Activated CD4-positive, CD25-positive, alpha-beta regulatory T cell treated with anti-CD3 and anti-CD28 coated beads, Interleukin-2, amount 50 U/mL, for 72 hours (primary cell): ENCODE measurements at regions not wholly inside any gene's neighbourhood (a gene's known extent, or its start where the extent isn't known, plus 50 kb on each side); places are given as distances from the start of the nearest gene placed in this dataset.

Experiments used
- DNase-seq: peaks from one replicate; pipeline ENCODE4 v3.0.0; 2021

DNA sequence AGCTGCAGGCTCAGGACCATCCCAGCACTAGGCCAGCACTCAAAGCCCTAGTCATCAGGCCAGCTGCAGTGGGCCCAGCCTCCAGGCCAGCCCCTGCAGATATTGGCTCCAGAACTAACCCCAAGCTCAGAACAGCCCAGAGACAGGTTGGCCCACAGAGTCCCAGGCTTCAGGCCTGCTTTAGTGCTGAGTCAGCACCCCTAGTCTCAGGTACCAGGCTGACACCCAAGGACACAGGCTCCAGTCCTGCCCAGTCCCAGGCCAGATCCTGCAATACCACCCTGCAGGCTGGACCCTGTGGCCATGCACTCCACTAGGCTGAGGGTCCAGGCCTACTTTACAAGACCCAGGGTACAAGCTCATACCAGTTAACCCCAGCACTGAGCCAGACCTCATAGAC is 234.4 kb upstream of the GPRIN3 start:
- DNase-seq, result no peak

DNA sequence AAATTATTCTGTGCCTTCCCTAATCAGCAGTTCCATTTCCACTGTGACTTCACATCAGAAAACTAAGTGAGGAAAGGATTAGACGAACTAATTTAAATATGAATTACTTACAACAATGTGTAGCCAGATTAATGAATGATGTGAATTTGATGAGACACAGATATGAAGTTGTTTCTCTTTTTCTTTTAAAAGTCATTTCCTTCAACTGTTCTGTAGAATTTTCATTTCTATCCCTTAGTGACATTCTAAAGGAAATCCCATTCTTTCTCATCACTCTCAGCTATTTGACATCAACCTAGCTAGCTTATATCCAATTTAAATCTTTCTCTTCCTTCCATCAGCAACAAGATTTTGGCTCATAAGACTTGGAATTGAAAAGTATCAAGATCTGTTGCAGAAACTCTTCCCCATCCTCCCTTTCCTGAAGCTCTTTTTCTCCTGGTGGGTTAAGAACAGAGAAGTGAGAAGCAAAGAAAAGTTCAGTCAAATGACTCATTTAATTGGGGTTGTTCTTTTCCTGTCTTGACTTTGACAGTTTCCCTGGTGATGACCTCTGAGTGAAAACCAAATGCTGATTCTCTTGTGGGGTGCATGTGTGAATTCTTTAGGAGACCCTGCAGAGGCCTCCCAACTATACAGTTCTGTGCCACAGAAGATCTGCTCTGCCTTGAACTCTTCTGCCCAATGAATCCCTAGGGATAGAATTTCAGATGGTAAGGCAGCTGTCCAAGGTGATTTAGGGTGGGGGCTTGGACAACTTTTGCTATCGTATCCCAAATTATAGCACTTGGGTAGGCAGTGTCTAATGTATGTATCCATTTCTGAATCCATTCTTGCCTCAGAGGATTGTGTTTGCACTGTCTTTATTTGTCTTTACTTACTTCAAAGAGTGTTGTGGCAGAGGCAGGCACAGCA is 232.5 kb upstream of the GPRIN3 start:
- DNase-seq, result no peak

DNA sequence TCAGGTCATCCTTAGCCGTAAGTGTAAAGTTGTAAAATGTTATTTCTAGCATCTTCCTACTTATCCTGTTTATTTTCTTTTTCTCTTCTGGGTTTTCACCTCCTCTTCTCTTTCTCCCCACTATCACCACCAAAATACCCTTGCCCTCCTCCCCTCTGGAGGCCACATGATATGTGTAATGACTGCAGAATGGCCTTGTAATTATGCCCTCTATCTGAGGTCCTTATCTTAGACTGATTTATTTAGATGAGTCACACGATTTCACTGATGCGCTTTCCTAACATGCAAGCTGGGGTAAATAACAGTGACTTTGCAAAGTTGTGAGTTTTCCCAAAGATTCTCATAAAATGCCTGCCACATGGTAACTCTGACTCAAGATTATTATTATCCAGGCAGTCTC is 231.8 kb upstream of the GPRIN3 start:
- DNase-seq, result no peak

DNA sequence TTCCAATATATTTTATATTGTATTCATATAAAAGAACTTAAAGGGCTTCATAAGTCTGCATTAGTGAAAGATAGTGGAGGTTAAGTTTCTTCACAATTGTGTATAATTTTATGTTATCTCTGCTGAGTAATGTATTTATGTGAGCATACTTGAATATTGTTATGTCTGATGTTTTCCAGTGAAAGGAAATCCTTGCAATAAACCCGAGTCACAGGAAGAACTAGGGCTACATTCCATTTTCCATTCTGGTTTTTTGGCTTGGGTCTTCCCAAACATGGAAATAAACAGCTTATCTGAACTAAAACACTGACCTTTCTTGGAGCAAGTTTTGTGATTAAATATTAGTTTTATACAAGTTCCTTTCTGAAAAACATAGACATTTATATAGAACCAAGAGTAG is 231.3 kb upstream of the GPRIN3 start:
- DNase-seq, result no peak

DNA sequence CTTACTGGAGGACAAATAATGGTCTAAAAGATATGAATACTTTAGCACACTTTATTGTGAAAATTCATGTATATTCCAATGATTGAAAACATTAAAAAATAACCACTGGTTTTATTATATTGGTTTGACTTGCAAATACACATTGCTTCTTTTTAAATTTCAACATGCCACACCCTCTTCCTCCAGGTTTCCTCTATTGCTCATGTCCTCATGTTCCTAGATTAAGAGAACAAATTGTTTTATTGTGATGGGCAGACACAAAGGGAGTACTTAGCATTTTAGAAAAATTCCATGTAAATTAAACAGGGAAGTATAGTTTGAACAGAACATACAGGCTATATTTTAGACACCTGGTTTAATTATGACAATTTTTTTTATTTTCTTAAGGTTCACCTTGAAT is 230.6 kb upstream of the GPRIN3 start:
- no peak for DNase-seq

DNA sequence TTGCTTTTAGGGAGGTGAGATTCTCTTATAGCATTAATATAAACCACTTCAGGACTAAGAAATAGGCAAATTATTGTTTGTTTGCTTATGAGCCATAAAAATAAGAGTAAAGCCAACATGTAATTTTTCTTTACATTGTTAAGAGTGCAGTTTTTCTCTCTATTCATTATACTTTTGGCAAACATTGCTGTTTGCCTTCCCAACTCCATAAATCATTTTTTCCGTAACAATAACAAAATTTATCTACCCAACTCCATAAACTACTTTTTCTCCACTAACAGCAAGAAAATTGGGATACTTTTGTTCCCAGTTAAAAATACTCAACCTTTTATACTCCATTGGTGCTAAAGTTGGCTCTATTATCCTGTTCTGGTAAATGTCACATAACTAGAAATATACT is 229.7 kb upstream of the GPRIN3 start:
- DNase-seq, result no peak

DNA sequence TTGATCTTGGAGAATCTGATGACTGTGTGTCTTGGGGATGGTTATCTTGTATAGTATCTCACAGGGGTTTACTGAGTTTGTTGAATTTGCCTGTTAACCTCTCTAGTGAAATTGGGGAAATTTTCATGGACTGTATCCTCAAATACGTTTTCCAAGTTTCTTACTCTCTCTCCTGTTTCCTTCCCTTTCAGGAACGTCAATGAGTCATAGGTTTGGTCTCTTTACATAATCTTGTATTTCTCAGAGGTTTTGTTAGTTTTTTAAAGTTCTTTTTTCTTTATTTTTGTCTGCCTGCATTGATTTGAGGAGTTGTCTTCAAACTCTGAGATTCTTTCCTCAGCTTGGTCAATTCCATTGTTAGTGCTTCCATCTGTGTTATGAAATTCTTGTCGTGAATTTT is 227.7 kb upstream of the GPRIN3 start:
- DNase-seq, result no peak

DNA sequence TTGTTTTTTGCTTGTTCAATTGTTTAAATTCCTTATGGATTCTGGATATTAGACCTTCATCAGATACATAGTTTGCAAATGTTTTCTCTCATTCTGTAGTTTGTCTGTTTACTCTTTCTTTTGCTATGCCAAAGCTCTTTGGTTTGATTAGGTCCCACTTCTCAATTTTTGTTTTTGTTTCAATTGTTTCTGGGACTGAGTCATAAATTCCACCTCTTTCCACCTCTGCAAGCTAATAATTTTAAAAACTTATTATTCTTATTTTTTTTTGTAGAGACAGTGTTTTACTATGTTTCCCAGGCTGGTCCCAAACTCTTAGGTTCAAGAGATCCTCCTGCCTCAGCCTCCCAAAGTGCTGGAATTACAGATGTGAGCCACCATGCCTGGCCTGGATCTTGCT is 226.8 kb upstream of the GPRIN3 start:
- no peak for DNase-seq

DNA sequence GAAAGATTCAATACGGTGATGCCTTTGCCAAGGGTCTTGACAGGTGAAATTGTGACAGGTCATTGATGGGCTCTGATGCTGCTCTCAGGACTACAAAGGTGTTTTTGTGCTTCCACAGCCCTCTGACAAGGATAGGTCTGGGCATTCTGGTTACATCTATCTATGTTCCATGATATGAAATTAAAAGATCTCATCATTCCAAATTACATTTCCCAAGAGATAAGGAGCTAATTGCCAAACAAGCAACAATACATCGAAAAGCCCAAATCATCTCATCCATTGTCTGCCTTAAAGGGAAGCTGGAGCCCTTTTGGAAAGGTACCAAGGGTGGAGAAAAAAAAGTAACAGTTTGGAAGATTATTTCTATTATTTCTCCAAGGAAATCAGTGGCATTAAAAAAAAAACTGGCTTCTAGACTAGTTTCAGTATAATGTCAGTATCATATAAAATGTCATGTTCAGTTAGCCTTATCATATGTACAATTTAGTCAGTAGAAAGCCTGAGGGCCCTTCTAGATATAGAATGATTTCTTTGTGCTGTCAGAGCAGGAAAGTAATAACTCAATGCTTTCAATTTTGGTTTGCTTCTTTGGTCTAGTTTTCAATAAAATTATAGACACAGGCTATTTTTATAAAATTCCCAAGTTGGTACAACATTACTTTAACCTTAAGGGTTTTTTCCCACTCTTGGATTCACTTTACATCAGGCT is 224.5 kb upstream of the GPRIN3 start:
- no peak for DNase-seq

DNA sequence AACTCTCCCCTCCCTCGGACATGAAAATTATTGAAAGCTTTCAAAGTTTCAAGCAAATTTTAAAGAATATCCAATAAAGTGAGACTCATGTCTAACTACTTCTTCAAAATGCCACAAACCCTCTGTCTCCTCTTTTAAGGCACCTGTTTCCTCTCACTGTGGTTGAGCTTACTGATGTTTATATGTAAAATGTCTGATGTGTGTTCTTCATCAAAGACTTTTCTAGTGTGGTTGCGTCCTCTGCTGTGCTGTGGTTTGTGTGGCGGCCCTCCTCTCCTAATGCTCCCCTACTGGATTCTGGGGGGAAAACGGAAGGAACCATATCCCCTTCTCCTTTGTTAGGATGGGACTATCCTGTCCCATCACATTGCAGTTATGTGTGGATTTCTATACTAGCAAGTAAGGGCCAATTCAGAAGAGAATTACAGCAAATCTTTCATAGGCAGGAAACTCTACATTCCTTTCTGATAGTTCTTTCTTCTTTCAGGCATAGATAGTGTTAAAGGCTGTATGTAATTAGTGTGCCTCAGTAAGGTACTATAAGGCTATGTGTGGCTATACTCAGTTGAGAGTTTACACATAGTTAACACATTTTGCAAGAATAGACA is 221.0 kb upstream of the GPRIN3 start:
- DNase-seq, result no peak

DNA sequence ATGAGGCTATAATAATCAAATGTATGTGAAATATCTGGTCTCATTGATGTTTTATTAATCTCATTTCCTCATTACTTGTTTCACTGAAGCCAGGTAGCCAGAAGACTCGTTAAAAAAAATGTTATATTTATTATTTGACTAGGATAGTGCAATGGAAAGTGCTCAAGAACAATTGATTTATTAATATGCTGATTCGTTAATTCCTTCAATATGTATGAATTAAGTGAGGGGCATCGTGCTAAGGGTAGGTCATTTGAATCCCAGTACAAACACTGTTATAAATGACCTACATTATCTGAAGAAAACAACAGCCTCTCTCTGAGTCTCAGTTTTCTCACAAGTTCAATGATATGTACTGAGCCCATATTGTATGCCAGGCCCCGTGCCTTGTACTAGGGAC is 214.2 kb upstream of the GPRIN3 start:
- DNase-seq, result no peak

DNA sequence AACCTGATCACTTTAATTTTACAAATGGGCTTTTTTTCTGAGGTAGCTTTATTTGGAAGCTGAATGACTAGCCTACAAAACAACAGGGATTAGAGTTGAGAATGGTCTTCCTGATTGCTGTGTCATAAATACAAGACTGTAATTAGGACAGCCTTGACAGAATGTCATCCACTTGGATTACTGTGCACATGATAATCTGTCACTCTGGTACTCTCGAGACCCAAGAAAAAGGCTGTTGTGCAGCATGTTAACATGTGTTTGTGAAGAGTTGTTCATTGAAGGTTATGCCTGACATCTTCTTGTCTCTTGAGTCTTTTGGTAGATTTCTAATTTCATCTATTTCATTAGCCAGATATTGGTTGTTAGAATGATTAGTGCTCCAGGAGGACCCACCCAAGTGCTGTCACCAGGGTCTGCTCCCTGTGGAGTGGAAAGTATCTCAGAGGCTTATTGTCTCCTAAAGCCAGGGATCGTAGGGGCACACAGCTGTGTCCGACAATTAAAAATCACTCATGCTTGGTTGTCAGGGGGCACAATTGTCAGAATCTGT is 212.2 kb upstream of the GPRIN3 start:
- DNase-seq, result no peak

DNA sequence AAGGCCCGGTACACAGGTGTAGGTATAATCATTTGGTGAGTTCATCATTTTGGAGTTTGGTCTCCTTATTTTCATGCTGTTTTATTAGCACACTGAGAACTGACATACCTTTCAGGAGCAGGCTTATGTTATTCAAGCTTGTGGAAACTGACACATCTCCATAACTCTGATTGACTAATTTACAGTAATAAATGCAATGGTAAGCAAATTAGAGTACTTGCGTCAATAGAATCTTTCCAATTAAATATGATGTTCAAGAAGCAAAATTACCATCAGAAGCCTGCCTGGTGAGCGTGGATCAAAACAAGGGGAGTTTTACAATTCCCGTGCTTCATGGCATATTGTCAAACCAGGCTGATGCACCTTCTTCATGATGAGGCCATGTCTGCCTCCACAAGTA is 210.7 kb upstream of the GPRIN3 start:
- no peak for DNase-seq

DNA sequence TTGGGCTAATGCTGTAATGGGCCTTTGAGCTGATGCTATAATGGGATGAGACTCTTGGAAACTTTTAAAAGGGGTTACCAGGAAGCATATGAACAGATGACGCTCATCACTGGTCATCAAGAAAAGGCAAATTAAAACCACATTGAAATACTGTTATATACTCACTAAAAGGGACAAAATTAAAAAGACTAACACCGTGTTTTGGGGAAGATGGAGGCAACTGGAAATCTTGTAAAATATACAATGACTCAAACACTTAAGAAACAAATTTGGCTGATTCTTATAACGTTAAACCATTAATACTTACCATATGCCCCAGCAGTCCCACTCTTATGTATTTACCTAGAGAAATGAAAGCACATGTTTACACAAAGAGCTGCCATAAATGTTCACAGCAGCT is 207.2 kb upstream of the GPRIN3 start:
- no peak for DNase-seq

DNA sequence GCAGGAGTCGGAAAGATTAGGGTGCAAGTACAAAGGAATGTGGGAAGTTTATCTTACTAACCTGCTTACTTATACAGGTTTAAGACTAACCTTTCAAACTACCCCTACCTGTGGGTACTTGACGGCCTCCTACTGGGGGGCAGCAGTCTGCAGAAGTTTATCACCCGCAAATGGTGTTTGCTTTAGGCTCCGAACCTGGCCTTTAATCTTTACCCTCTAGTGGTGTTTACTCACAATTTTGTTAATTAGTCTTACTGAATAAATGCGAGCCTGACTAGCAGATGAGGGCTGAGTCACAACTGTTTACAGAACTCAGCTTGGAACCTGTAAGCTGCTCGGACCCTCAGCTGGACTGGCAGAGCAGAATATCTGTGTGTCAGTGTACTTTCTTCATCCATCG is 204.2 kb upstream of the GPRIN3 start:
- no peak for DNase-seq

DNA sequence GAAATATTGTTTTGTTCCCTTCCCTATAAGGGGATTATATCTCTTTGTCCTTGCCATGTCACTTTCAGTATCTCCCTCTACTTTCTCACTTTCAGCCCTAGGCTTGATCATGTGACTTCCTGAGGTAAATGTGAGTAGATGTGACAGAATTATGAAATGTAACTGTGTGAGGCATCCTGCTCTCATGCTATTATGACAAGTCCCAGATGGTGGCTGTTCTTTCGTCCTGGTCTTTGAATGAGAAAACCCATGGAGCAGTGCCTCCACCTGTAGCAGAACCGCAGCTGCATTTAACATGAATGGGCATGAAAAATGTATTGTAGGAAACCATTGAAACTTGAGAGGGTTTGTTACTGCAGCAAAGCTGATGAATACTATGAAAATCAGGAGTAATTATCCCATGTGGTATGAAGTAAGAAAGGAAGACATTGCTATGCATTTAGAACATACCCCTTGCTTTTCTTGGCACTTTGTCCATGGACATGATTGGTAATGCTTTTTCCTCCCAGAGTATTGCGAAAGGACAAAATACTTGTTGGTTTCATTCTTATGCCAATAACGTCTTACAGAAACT is 202.2 kb upstream of the GPRIN3 start:
- no peak for DNase-seq

DNA sequence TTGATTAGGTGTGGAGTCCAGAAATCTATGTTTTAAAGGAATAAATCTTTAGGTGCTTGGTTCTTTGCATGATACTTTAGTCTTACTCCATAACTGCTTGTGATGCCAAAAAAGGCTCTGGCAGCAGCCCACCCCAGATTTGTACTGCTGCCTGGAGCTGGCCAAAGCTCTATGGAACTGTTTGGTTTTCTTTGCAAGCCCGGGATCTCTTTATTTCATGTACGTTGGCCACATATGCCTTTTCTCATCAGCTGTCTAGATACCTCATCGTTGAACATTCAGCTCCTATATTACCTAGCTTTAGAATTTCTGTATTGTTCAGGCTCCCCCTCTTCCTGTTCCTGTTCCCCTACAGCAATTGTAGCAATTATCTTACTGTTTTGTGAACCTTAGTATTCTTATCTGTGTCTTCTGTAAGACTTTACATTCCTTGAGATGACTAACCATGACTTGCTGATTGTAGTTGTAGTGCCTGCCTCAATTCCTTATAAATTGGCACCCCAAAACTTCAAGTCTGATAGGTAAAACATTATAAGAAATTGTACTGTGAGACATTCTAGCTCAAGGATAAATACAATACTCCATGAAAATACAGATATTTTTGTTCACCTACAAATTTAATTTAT is 199.4 kb upstream of the GPRIN3 start:
- DNase-seq, result no peak

DNA sequence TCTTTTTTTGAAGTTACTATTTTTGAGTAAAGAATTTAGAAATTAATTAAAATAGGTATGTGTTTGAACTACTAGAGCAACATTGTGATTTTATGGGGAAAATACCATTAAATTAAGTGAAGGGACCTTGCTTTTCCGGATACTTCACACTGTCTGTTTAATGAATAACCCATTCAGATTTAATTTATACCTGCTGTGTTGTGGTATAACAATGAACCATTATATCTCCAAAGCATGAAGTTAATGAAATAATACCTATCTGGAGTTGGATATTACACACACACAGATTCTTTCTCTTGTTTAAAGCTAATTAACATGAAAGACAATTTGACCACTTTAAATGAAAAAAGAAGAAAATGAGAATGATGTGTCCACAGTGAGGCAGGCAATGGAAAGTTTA is 195.0 kb upstream of the GPRIN3 start:
- no peak for DNase-seq

DNA sequence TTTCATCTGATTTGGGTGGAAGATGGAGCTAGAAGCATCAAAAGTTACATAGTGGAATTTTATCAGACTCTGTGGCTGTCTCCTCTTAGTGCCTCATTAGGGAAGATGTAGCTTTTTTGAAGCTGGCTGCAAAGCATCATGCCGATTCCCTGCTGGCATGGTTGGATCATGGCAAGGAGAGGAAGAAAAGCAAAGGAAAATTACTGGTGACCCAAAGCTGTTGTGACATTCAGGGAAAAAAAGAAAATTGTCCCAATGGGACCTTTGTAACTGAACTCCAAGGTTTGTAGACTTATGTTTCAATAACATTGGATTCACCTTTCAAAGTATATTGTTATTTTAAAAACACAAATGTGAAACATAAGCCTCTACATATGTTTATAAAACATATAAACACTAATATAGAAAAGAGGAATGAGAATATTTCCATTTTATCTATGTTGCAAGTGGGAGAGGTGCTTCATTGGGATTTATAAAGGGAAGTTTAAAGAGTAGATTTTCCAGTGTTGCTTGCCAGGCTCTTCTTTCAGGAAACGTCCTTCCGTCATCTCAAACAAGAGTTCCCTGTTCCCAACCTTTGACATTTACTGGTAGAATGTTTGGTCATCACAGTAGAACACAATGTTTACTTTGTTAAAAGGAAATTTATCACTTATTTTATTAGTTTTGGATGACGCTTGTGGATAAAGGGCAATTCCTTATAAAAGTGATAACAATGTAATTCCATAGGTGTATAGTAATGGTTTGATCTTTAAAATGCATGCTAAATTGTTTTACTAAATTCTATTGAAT is 190.1 kb upstream of the GPRIN3 start:
- no peak for DNase-seq

DNA sequence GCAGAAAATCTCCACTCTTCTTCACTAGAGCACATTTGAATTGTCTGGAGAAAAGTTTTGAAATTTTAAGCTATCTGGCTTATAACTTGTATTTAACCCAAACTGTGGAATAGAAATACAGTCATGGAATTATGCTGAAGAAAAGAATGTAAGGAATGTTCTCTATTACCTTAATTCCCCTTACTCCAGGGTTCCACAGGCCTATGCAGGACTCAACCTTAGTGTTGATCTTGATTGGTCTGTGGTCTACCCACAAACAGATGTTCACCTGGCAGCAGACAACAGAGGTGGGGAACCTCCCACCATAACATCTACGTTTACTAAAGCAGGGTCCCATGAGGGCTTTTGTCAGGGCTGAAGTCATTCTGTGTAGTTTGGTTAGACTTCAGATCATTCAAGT is 189.3 kb upstream of the GPRIN3 start:
- DNase-seq, result no peak

DNA sequence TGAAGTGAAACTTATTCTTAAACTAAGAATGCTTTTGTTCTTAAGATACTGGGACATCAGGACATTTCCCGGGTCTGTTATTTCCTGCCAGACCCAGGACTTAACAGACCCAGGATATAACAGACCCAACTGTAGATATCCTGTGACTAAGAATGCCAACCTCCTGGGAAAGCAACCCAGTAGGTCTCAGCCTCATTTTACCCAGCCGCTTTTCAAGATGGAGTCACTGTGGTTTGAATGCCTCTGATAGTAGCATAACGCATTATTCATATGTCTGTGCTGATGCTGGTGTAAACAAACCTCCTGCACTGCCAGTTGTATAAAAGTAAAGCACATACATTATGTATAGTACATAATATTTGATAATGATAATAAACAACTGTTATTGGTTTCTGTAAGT is 185.8 kb upstream of the GPRIN3 start:
- DNase-seq, result no peak

DNA sequence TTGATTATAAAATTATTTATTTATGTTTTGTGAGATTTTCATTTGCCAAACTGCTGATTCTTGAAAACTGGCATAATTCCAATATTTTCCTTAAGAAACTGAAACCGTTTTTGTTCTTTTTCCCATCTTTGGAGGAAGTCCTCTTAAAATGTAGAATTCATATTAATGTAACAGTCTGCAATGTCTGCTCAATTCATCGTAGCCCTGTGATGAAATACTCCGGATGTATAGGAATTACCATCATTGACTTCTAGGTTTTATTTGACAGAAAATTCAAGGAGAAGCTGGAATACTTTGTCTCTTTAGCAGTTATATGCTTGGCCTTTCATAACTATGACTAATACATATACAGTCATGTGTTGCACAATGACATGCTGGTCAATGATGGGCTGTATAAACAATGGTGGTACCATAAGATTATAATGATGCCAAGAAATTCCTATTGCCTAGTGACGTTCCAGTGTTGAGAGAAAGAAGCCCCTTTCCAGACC is 185.0 kb upstream of the GPRIN3 start:
- no peak for DNase-seq
